GM12891 (cell line): ENCODE measurements at regions not wholly inside any gene's neighbourhood (a gene's known extent, or its start where the extent isn't known, plus 50 kb on each side); places are given as distances from the start of the nearest gene placed in this dataset.

Source experiments
- DNase-seq: peaks from one replicate; pipeline ENCODE4 v3.0.0; 2011; ENCODE audit warnings: low spot score; ENCODE audit not compliant: insufficient read length
- FAIRE-seq: peaks from 2 replicates; lab custom pipeline; 2011; peaks lifted over from hg19 to GRCh38; lab: Jason Lieb, UNC
- PAX5 ChIP-seq: IDR thresholded peaks from 2 replicates; pipeline ENCODE4 v1.6.1; 2011; ENCODE audit warnings: low read length, moderate library complexity, mild to moderate bottlenecking; ENCODE audit not compliant: insufficient read depth, severe bottlenecking
- POLR2A ChIP-seq: IDR thresholded peaks from 2 replicates; pipeline ENCODE4 v1.6.1; 2011; ENCODE audit warnings: low read depth, low read length, control low read depth
- POLR2AphosphoS5 ChIP-seq: IDR thresholded peaks from 2 replicates; pipeline ENCODE4 v1.6.1; 2011; ENCODE audit warnings: low read depth, low read length, control low read depth
- POU2F2 ChIP-seq: IDR thresholded peaks from 2 replicates; pipeline ENCODE4 v1.6.1; 2011; ENCODE audit warnings: low read depth, mild to moderate bottlenecking, control low read depth, low read length, moderate library complexity
- SPI1 ChIP-seq: IDR thresholded peaks from 2 replicates; pipeline ENCODE4 v1.6.1; 2011; ENCODE audit warnings: low read depth, low read length, control low read depth
- TAF1 ChIP-seq: IDR thresholded peaks from 2 replicates; pipeline ENCODE4 v1.6.1; 2011; ENCODE audit warnings: low read depth, low read length, control low read depth

DNA sequence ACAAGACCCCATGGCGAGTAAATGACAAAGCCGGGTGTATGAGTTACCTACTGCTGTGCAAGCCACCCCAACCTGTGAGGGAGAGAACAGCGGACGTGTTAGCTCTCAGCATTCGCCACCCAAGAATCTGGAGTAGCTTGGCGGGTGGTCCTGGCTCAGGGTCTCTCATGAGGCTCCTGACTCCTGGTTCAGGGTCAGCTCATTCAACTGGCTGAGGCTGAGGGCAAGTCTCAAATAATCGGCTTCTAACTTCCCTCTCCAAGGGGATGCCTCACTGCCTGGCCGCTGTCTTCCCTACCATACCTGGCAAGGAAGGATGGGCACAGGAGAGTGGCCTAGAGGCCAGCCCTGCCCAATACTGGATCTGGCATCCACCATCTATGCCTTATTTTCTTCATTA is 94.2 kb downstream of the HTR5A start:
- no peak for FAIRE-seq
- TF ChIP-seq POLR2AphosphoS5 = no peak
- TF ChIP-seq POLR2A = no peak
- no peak for TF ChIP-seq TAF1
- no peak for TF ChIP-seq POU2F2
- no peak for TF ChIP-seq SPI1
- no peak for DNase-seq

DNA sequence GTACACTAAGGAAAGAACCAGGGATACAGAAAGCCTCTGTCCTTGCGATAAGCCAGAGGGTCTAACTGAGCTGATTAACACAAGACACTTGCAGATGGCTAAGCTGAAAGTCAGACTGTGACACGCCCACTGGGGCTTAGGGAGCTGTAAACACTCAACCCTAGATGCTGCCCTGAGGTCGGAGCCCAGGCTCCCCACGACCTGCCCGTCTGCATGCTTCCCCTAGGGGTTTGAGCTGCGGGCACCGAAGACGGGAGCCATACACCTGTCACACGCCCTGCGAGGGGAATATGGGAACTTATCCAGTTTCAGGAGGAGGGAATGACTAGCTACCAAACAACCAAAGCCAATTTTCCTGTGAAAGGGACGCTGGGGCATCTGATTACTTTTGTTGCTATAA is 96.0 kb downstream of the HTR5A start:
- TF ChIP-seq SPI1 = no peak
- TF ChIP-seq PAX5 = no peak
- TF ChIP-seq TAF1 = no peak
- TF ChIP-seq POLR2AphosphoS5 = no peak
- TF ChIP-seq POLR2A = no peak
- TF ChIP-seq POU2F2 = no peak
- FAIRE-seq (no peak), DNase-seq (no peak)

DNA sequence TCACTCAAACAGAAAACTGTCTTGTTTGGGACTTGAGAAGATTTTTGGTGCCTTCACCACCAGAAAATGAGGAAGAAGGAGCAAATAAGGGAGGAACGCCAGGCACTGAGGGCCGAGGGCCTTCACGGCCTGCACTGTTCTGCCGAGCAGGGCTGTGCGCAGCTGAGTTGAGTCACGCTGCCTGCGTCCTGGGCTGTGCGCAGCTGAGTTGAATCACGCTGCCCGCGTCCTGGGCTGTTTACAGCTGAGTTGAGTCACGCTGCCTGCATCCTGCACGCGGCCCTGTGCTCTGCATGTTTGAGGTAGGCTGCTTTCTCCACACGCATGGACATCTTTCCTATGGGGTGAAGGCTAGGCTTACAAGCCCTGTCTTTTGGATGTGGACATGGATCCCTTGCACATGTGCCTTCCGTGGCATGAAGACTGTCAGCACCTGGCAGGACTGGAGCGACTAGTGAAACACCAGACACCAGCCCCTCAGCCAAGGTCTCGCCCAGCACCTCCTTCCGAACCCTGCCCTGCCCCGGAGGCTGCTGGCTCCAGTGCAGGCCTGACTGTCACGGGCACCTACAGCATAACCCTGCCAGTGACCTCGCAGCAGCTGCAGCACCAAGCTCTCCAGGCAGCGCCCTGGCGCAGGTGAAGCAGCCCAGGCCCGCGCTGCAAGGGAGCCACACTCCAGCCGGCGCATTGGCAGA is 96.7 kb downstream of the HTR5A start:
- TF ChIP-seq POLR2AphosphoS5 = no peak
- DNase-seq (no peak), FAIRE-seq (no peak)

DNA sequence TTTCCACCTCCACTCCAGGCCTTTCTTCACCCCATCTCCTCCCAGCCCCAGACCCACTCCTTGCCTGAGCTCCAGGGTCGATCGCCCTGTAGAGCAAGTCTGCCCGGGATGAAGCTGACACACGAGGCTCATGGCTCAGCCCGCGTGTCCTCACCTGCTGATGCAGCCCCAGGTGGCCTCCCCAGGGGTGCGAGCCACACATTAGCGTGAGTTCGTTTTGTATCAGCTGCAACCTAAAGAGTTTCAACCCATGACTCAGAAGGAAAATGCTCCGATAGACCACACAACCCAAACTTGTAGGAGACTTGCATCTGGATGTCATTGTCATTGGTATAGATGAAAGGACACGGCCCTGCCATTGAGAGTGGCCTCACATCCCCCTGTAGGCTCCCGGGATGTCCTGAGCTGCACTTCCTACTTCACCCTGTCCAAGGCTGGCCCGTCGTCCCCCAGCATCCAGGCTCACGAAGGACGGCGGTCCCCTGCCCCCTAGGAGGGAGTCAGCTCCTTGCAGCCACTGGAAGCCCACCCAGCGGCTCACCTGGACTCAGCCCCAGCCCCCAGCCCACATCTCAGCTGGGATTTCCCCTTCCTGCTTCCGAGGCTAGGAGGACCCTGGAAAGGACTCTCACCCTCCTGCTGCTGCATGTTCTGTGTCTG is 97.7 kb downstream of the HTR5A start:
- no peak for TF ChIP-seq TAF1
- TF ChIP-seq SPI1 = no peak
- TF ChIP-seq PAX5 = no peak
- TF ChIP-seq POLR2A = no peak
- TF ChIP-seq POU2F2 = no peak
- TF ChIP-seq POLR2AphosphoS5 = no peak
- no peak for FAIRE-seq

DNA sequence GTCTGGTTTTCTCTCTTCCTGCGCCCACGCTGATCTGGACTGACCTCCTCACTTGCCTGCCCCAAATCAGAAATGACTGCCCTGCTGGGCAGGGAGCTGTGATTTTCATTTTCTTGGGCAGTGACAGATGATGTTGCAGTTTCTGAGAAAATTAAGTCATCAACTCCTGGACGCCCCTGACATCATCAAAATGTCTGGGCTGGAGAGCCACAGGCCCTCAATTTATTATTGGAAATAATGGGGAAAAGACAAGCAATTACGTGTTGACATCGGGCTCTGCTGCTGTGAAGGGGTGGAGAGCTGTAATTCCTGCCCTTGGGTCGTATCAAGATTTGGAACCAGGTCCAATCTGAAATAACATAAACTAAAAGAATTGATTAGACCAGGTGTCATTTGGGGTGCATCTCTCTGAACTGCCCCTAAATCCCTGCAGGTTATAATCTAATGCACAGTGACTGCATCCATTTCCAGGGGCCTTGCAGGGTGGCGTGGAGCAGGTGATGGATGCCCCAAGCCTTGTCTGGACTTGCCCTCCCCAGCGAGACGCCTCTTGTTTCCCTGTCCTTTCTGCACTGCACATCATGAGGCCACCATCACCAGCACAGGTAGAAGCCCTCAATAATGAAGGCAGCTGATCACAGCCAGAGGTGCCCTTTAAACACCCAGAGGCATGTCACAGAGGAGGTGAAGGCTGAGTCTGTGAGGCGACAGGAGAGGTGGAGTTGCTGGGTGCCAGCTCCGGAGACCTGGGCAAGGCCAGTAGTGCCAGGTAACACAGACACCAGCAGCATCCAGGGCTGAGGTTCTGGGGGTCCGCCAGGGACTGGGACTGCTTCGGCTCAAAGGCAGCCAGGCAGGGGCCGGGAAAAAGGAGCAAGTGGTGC is 98.7 kb downstream of the HTR5A start:
- TF ChIP-seq PAX5 (no peak), POLR2AphosphoS5 (no peak), SPI1 (no peak), POLR2A (no peak), POU2F2 (no peak), TAF1 (no peak)
- FAIRE-seq (no peak), DNase-seq (no peak)

More for the DNA sequence above, 97.7 kb downstream of the HTR5A start:
- DNase-seq = no peak

DNA sequence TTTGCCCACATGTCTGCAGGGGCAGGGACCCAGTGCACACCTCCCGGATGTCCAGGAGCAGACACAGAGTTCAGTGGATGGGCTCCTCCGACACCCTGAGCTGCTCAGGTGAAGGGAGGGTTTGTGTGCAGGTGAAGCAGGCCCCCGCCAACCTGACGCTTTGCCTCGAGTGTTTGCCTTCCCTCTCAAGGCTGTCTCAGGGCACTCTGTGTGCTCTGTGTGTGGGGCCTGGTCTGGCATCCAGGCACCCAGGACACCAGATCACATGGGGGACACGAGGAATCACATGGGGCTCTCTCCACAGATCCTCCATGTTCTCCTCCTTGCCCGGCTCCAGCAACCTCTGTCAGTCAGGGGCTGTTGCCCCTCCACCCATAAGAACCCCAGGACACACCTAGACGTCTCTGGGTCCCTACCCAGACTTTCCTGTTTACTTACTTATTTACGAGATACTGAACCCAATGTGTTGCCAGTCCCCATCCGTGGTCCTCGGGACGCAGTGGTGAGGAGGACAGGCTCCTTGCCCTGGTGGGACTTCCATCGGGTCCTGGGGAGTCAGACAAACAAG is 99.5 kb downstream of the HTR5A start:
- TF ChIP-seq POLR2A = no peak
- no peak for TF ChIP-seq POLR2AphosphoS5
- TF ChIP-seq PAX5 = no peak
- no peak for TF ChIP-seq SPI1
- TF ChIP-seq TAF1 = no peak
- FAIRE-seq = no peak
- DNase-seq = no peak

DNA sequence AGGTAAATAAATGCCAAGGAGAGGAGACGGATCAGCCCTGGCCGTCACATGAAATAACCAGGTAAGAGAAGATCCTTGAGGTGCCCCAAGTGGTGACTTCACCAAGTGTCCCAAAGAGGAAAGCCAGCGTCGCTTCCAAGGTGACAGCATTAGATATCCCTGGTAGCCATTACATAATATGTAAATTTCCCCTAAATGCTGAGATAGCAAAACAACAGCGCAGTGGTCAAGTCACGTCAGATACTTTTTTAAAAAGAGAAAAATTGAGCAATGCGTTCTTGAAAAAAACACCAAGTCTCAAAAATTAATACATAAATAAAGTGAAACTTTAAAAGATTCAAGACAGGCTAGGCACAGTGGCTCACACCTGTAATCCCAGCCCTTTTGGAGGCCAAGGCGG is 100.2 kb downstream of the HTR5A start:
- DNase-seq (no peak), FAIRE-seq (no peak)
- TF ChIP-seq POU2F2 (no peak), POLR2A (no peak), TAF1 (no peak), PAX5 (no peak), SPI1 (no peak), POLR2AphosphoS5 (no peak)

DNA sequence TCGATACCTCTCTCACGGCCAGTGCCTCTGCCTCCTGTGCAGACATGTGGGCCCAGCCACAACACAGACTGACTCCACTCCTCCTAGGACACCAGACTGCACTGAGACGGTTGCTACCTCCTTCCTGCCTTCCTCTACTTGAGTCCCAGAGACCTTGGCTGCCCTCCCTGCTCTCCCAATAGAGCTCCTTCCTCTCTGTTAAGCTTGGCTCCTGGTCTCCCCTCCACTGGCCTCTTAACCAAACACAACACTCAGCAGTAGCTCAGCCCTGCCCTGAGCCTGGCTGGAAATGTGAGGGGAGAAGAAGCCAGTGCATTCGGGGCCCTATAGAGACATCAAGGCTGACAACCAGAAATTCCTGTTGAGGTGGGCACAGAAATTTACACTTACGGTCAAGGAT is 102.0 kb downstream of the HTR5A start:
- FAIRE-seq = no peak
- no peak for TF ChIP-seq SPI1
- no peak for TF ChIP-seq TAF1
- no peak for TF ChIP-seq PAX5
- no peak for TF ChIP-seq POLR2AphosphoS5
- no peak for TF ChIP-seq POU2F2
- TF ChIP-seq POLR2A = no peak
- no peak for DNase-seq

DNA sequence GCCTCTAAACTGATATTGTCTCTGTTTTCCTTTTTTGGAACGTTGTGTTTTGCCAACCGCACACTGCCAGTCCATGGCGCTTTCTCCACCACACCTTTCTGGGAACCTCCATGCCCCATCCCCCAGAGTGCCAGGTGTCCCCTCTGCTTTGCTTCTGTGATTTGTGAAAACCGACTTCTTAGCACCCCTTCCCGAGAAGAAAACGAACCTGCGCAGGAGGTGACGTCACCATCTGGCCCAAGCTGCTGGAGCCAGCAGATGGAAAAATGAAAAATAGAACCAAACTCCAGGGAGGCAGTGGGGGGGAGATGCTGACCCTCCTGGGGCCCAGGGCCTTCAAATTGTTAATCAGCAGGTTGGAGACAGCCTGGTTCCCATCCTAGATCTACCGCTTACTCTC is 103.8 kb downstream of the HTR5A start:
- no peak for DNase-seq
- FAIRE-seq = no peak
- TF ChIP-seq PAX5 = no peak
- TF ChIP-seq POLR2AphosphoS5 = no peak
- TF ChIP-seq TAF1 = no peak
- TF ChIP-seq SPI1 = no peak
- TF ChIP-seq POLR2A = no peak
- TF ChIP-seq POU2F2 = no peak
